ENCODE measurements at regions not wholly inside any gene's neighbourhood (a gene's known extent, or its start where the extent isn't known, plus 50 kb on each side); places are given as distances from the start of the nearest gene placed in this dataset.

DNA sequence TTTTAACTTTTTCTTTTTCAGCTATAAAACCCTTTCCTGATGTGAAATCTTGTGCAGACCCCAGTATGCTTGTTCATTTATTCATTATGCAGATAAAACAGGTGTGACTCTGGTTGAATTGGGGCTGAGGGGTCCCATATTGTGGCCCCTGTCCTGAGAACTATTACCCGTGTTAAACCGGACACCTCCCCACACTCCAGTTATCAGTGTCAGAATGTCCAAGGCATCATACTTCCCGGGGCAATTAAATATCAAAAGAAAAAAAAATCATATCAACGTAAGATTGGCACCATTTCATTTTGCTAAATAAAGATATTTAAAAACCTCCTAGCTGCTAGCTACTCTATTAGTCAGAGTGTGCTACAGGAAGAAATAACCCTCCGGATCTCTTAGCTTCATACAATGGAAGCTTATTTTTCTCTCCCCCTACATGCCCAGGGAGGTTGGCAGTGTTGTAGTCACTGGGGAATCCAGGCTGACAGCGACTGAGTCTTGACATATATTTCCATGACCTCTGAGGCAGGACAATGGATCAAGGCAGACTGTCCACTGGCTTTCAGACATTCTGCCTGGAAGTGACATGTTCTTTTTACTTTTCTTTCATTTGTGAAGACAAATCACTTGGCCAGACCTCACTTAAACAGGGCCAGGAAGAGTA, 170.0 kb downstream of the SEC61B start:
- H2BK12ac ChIP-seq (ENCODE audit: low read depth, low read length): no peak overlapping the region
- no peak overlapping the region for H4K91ac ChIP-seq (replicated peaks; ENCODE audit: insufficient read length, low read length)
- H3K27me3 ChIP-seq (replicated peaks in 1 of 4; ENCODE audit: control insufficient read depth in 3 of 4, extremely low read depth in 1 of 4, insufficient read depth in 3 of 4, low read length in 3 of 4): no peaks in the 10 kb centered on the region
- no peaks in the 10 kb centered on the region for H3K4me1 ChIP-seq (replicated peaks in 1 of 4; ENCODE audit: control insufficient read depth in 3 of 4, insufficient read depth in 4 of 4, low read length in 3 of 4)
- H3K4me2 ChIP-seq (ENCODE audit: insufficient read depth in 1 of 2, low read depth in 2 of 2, low read length in 2 of 2): no peak overlapping the region
- no peak overlapping the region for H3K56ac ChIP-seq (replicated peaks; ENCODE audit: insufficient read length, low read depth, low read length)
- H3K23ac ChIP-seq (ENCODE audit: insufficient read length): no peak overlapping the region
- FAIRE-seq (no peak), DNase-seq (ENCODE audit: low read depth in 1 of 2, low spot score in 2 of 2) (no peak)
- H3K36me3 ChIP-seq (ENCODE audit: control insufficient read depth in 2 of 4, insufficient read depth in 4 of 4, low read length in 3 of 4): no peaks in the 10 kb centered on the region
- H2AK5ac ChIP-seq (ENCODE audit: low read depth, low read length): no peak overlapping the region
- no peak overlapping the region for H2BK20ac ChIP-seq (ENCODE audit: low read length)
- no peak overlapping the region for H3K4ac ChIP-seq (replicated peaks; ENCODE audit: insufficient read length, low read depth, low read length)
- no peaks in the 10 kb centered on the region for H3K79me1 ChIP-seq (ENCODE audit: low read depth, low read length)
- no peak overlapping the region for H3K18ac ChIP-seq (ENCODE audit: extremely low read depth, low read length)
- H3K4me3 ChIP-seq (ENCODE audit: extremely low read depth in 1 of 4, insufficient read depth in 2 of 4, low read depth in 3 of 4, low read length in 4 of 4): no peak overlapping the region
- H2AFZ ChIP-seq (ENCODE audit: low read length): no peak overlapping the region
- H3K23me2 ChIP-seq (ENCODE audit: low read depth, low read length): no peaks in the 10 kb centered on the region
- no peak overlapping the region for H3K9ac ChIP-seq (replicated peaks in 1 of 4; ENCODE audit: extremely low read depth in 1 of 4, low read depth in 3 of 4, low read length in 3 of 4)
- H3K27ac ChIP-seq (ENCODE audit: low read depth, low read length): no peak overlapping the region
- H3K79me2 ChIP-seq (ENCODE audit: control insufficient read depth in 1 of 2, insufficient read depth in 2 of 2, low read length in 2 of 2): no peaks in the 10 kb centered on the region
- H4K8ac ChIP-seq (ENCODE audit: extremely low read depth, insufficient read depth, low read length): no peak overlapping the region
- no peaks in the 10 kb centered on the region for H3K9me3 ChIP-seq (ENCODE audit: insufficient read depth in 2 of 2, low read depth in 1 of 2, low read length in 1 of 2)
- H4K20me1 ChIP-seq (replicated peaks in 1 of 2; ENCODE audit: control insufficient read depth in 1 of 2, insufficient read depth in 2 of 2, low read length in 2 of 2): no peaks in the 10 kb centered on the region
- H2BK5ac ChIP-seq (ENCODE audit: low read depth, low read length): no peak overlapping the region
- no peak overlapping the region for H2BK120ac ChIP-seq (replicated peaks; ENCODE audit: low read depth, low read length)
- no peak overlapping the region for H4K5ac ChIP-seq (ENCODE audit: insufficient read length, low read depth, low read length)
- WGBS, 2 experiments (ENCODE audit: extremely low coverage in 1 of 2, insufficient coverage in 1 of 2, insufficient read length in 1 of 2, insufficient replicate concordance in 2 of 2, low coverage in 1 of 2, low lambda C conversion rate in 2 of 2, missing lambda C conversion rate in 1 of 2): 92% methylated on average over 6 of the region's 6 CpGs; no CpG with 5 or more reads in 1 of the 2 experiments
- H3K14ac ChIP-seq (ENCODE audit: insufficient read length): no peak overlapping the region
- ChIA-PET CTCF (ENCODE audit: partially characterized antibody) (interaction anchor here (0.6 kb wide), 1 partner anchor 422 kb away, joined by 4 read pairs; no protein-coding TSS in a partner anchor), POLR2A (ENCODE audit: partially characterized antibody) (no interaction called here)
- no peak overlapping the region for H2BK15ac ChIP-seq (ENCODE audit: low read length)
- TF ChIP-seq SUZ12 (IDR thresholded peaks at IDR 0.05; ENCODE audit: low read length) (no peak), FOSL1 (IDR thresholded peaks at IDR 0.05; ENCODE audit: insufficient read depth, low read depth, low read length) (no peak), MAFK (IDR thresholded peaks at IDR 0.05; ENCODE audit: low read depth, low read length) (no peak)
